GM12874 (cell line): ENCODE measurements at regions not wholly inside any gene's neighbourhood (a gene's known extent, or its start where the extent isn't known, plus 50 kb on each side); places are given as distances from the start of the nearest gene placed in this dataset.

Source experiments
- TF ChIP-seq, protein P1 (sequence below): IDR thresholded peaks from 2 replicates; pipeline ENCODE4 v1.5.1; 2011; ENCODE audit warnings: low read depth, mild to moderate bottlenecking, control low read depth, low read length, moderate library complexity; ENCODE audit not compliant: insufficient read depth

DNA sequence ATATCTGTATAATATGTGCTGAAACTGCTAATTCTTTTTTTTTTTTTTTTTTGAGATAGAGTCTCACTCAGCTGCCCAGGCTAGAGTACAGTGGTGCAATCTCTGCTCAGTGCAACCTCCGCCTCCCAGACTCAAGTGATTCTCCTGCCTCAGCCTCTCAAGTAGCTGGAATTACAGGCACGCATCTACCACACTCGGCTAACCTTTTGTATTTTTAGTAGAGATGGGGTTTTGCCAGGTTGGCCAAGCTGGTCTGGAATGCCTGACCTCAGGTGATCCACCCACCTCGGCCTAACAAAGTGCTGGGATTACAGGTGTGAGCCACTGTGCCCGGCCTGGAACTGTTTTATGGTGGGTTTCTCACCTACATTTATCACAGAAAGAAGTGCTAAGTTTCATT, 307.8 kb upstream of the STT3B start:
- TF ChIP-seq, protein P1, sequence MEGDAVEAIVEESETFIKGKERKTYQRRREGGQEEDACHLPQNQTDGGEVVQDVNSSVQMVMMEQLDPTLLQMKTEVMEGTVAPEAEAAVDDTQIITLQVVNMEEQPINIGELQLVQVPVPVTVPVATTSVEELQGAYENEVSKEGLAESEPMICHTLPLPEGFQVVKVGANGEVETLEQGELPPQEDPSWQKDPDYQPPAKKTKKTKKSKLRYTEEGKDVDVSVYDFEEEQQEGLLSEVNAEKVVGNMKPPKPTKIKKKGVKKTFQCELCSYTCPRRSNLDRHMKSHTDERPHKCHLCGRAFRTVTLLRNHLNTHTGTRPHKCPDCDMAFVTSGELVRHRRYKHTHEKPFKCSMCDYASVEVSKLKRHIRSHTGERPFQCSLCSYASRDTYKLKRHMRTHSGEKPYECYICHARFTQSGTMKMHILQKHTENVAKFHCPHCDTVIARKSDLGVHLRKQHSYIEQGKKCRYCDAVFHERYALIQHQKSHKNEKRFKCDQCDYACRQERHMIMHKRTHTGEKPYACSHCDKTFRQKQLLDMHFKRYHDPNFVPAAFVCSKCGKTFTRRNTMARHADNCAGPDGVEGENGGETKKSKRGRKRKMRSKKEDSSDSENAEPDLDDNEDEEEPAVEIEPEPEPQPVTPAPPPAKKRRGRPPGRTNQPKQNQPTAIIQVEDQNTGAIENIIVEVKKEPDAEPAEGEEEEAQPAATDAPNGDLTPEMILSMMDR: no peak

DNA sequence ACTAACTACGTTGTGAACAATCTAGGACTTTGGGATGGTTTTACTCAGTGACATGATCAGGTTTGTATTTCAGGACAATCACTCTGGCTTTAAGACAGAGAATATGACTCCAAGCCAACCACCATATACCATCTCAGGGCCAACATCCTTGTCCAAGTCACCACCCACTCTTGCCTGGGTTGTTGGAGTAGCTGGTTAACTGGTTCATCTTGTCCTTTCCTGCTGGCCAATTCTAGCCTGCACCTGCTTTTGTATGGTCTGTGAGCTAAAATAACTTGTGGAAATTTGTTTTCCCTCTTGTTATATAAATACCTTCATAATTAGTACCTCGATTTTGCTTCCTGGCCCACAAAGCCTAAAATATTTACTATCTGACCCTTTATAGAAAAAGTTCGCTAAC, 306.8 kb upstream of the STT3B start:
- TF ChIP-seq, protein P1: no peak

DNA sequence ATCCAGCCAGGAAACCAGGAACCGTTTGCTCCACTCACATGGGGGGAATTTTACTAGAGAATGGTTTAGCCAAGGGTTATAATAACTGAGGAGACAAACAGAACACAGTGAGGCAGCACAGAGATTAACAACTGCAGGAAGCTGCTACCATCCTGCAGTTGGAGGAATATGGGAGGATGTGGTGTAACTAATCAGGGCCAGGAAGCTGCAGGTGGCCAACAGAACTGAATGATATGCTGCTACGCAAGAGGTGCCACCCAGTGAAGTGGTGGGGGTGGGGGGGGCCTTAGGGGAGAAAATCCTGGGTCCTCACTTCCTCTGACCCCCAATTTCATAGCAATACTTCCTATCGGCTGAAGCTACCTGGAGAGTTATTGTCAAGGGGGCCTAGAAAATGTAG, 306.4 kb upstream of the STT3B start:
- TF ChIP-seq, protein P1: no peak

DNA sequence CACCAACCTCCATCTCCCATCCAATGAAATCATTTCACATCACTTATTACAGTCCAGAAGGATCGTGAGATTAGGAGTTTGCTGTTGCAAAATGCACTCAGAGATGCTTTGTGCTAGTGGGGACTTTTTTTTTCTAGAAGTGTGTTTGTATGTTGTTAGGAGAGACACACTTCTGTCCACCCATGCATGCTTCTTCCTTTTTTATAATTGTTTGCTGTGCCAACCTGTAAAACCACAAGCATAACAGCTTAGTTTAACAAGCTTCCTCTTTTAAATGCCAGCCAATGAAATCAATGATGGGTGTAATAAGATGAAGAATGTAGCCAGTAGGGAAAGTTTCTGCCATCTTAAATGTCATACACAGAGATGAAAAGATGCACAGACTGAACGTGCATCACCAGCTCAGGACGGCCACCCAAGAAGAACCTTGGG, 305.6 kb upstream of the STT3B start:
- TF ChIP-seq, protein P1: no peak

DNA sequence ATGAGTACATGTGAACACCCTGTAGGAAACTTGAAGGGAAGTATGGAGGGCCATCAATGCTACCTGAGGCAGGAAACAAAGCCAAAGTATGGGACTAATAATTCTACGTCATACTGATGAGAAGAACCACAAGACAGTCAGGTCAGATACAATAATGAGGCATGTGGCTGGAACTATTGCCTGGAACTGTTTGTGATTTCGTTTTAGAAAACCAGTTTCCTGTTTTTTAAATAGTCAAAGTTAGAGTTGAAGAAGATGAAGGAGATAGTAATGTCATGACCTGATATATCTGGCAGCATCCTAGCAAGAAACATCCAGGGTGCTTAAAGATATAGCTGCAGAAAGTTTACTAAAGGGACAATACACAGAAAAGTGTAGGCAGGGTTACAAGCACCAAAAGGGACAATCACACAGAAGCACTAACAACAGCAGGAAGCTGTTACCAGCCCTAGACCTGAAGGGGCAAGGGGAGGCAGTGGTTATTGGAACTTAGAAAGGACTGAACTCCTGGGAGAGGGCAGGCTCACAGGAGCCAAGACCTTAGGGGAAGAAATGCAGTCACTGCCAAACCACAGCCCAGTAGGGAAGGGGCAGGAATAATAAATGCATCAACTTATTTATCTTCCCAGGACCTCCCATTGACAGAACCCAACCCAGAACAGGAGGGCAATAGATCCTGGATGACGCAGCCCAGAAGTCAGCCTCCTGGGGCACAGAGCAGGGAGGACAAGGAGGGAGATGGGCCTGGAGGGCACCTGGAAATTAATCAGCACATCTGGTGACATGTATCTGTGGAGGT, 302.1 kb upstream of the STT3B start:
- TF ChIP-seq, protein P1: no peak

DNA sequence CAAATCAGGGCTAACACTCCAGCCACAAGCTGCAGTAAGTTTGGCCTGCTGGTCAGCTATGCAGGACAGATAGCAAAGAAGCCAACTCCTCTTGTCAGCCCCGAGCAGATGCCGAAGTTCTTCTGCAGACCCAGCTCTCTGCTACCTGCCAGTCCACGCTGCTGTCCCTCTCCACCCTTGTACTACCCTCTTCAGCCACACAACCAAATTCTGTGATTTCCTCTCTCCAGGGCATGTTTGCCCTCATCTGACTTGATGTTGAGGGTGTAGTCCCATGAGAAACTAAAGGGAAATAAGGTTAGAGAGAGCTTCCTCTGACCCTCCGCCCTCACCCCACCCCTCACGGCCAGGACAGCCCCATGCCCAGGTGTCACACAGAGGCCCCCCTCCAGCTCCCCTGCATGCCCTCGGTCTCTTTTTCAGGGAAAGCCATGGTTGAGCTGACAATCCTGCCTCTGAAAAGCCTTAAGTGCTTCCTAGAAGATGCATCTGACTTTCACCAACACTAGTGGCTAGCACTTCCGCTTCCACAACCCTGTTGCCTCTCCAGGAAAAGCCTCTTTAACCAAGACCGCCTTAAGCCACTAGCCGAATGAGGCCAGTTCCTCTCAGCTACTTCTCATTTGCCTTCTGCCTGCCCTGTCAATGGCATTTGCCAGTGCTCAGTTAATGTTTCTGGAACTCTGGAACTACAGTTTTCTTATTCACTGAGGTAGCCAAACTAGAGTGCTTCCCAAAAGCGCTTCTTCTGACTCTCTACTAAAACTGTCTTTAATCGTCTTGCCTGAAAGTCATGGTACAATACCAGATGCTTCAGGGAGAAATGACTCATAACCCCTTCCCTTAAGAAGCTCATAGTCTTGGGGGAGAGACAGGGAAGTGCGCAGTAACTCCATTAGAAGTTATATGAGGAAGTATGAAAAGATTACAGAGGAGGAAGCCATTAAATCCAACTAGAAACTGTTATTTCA, 300.4 kb upstream of the STT3B start:
- TF ChIP-seq, protein P1: no peak

DNA sequence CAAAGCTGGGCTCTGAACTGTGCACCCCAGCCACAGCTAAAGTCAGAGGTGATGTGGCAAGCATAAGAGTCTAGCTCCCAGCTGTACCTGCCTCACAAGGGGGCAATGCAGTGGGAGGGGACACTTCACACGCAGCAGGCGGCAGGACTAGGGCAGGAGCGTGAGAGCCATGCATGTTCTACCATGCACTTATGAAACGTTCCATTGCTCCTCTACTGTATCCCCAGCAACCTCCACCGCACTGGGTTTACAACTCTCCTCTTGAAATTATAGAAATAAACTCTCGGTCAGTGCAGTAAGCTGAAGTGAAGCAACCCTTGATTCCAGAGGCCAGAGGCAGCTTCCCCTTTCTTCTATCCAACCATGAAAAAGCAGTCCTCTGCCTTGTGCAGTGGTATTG, 298.6 kb upstream of the STT3B start:
- TF ChIP-seq, protein P1: no peak
